DMS53 (cell line): ENCODE measurements at regions not wholly inside any gene's neighbourhood (a gene's known extent, or its start where the extent isn't known, plus 50 kb on each side); places are given as distances from the start of the nearest gene placed in this dataset.

ENCODE experiments used
- DNase-seq: peaks from one replicate; lab custom pipeline; 2025; lab: John Stamatoyannopoulos, UW

DNA sequence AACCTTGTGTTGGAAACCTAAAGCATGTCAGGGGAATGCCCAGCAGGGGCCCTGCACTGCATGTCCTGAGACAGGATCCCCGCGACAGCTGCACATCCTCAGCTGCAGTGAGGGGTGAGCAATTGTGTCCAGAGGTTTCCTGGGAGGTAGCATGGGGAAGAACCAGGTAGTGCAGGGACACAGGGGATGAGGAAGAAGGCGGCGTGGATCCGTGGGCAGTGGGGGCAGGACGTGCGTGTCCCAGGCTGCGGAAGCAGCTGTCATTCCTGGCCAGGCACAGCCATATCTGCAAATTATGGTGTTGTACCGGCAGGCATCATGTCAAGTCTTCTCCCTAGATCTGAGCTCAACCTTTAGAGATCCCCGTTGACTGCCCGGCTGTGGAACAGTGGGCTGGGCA is 238.2 kb upstream of the MYT1L start:
- DNase-seq: no peak

DNA sequence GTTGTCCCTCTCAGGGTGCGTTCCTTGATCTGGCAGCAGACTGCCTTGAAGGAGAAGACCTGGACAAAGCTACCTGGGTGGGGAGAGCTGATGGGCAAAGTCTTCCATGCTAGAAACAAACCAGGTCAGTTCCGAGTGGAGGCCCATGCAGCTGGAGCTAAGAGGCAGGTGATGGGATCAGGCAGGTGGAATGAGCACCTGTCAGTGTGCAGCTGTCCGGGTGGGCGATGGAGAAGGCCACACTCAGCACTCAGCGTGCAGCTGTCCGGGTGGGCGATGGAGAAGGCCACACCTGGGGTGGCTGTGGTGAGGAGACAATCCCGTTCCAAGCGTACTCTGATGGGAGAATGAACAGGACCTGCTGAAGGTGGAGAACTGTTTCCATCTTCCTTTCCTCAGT is 237.3 kb upstream of the MYT1L start:
- DNase-seq: no peak

DNA sequence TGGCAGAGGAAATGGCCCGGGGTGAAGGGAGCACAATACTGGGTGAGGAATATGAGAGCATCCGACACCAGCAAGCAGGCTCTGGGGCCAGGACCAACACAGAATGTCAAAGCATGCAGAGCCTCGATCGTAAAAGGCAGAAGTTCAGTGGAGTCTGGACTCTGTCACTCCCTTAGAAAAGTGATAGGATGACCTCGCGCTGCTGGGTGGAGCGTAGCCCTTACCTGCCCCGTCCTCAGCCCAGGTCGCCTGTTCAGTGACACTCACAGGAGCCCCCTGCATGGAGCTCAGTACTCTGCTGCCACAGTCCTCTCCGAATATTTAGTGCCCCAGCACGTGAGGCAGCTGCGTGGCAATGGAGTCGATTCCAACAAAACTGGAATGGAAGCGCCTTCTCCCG is 236.7 kb upstream of the MYT1L start:
- no peak for DNase-seq

DNA sequence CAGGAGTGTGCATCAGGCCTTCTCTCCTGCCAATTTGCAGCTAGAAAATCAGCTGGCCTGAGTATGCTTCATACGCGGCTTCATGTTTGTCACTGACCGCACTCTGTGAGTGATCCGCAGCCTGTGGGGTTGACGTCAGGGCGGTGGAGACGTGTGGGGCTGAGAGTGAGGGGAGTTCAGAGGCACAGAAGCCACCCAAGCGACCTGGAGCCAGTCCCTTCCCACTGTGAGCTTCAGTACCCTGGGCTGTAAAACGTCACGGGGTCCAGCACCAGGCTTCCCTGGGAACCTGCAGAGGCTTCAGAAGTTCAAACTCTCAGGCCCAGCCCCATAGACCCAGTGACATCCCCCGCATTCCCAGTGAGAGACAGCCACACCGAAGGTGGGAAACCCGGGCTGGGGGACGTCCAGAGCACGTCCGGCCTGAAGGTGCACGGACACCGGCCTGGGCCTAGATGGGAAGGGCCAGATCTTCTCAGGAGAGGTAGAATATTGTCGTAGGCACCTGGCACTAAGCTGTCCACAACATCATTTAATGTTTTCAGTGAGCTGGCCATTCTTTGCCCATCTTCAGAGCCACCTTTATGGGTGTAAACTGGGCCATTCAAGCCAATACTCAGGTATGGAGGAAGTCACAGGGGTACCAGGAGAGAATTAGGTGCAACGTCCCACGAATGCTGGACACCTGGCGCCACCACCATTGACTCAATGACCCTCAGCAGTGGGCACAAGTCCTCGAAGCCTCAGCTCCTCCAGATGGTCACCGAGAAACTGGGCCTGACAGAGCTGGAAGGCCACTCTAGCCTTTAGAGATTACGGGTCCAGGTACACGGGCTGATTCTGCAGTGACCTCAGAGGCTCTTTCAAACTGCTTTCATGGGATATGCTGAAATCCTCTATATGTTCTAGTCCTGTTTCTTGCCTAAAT is 235.6 kb upstream of the MYT1L start:
- DNase-seq: no peak

DNA sequence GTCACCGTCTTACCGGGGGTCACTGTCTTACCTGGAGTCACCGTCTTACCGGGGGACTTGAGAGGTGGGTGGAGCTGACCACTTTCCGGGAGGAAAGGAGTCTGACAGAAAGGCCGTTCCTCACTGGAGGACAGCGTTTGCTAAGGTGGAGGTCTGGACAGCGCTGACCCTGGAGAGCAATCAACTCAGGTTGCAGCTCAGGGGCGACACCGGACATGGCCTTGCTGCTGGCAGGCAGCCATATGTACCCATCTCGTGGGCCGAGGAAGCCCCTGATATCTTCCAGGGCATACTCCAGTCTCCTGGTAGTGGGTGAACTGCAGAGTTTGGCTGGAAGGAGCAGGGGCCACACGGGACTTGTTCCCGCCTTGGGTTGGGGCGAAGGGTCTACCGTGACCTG is 234.6 kb upstream of the MYT1L start:
- no peak for DNase-seq

DNA sequence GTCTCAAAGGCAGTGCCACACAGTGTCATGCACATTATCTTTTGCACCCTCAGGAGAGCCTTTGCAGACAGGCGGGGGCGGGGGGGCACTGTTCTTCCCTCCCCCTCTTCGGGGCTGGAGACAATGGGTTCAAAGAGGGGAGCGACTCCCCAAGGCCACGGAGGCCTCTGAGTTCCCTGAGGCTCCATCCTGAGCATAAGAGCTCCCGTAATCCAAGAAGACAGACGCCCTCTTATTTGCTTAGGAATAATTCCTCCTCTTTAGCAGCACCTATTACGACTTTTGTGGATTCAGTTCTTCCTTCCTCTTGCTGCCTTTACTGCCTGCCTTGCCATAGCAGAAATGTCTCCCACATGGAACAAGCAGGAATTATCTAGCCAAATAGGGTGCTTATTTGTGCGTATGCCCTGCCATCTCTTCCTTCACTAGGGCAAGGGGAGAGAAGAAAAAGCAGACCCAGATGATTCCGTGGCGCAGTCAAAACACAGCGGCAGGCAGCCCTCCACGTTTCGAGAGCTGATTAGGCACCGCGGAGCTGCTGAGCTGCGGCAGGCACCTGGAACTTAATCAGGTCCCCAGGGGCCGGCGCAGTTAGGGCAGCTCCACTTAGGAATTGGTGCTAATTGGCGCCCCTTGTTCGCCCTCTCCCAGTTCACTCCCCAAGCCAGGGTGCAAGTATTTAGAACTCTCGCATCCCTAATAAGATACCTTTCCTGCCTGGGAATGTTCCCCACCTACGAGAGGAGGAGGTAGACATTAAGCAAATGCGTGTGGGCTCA is 233.4 kb upstream of the MYT1L start:
- no peak for DNase-seq

DNA sequence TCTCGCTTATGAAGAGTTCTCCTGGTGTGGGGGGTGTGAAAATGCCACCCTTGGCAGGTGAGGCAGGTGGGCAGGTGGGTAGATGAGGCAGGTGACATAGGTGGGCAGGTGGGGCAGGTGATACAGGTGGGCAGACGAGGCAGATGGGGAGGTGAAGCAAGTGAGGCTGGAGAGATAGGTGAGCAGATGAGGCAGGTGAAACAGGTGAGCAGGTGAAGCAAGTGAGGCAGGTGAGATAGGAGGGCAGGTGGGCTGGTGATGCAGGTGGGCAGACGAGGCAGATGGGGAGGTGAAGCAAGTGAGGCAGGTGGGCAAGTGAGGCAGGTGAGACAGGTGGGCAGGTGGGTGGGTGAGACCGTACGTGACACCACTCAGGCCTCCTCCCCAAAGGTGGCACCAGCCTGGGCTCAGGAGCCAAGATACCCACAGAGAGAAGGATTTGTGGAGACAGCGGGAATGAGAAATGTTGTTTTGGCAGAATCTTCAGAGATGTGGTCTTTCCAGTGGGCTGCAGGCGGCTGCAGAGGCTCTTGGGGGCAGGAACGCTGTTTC is 232.3 kb upstream of the MYT1L start:
- no peak for DNase-seq

DNA sequence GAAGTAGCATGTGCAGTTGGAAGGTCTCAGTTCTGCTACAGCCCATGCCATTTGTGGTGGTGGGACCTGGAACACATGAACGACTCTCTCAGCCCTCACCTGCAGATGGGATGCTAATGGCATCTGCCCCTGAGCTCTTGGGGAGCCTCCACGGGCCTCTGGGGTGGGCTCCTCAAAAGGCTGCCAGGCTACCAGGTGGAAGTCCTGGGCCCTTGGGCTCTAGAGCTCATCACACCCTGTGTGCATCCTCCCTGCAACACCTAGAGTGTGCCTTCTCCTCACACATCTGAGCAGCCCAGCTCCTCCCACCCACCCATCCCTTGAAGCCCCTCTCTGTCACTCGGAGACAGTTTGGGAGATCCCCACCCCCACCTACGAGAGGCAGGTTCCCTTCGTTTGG is 231.8 kb upstream of the MYT1L start:
- no peak for DNase-seq

DNA sequence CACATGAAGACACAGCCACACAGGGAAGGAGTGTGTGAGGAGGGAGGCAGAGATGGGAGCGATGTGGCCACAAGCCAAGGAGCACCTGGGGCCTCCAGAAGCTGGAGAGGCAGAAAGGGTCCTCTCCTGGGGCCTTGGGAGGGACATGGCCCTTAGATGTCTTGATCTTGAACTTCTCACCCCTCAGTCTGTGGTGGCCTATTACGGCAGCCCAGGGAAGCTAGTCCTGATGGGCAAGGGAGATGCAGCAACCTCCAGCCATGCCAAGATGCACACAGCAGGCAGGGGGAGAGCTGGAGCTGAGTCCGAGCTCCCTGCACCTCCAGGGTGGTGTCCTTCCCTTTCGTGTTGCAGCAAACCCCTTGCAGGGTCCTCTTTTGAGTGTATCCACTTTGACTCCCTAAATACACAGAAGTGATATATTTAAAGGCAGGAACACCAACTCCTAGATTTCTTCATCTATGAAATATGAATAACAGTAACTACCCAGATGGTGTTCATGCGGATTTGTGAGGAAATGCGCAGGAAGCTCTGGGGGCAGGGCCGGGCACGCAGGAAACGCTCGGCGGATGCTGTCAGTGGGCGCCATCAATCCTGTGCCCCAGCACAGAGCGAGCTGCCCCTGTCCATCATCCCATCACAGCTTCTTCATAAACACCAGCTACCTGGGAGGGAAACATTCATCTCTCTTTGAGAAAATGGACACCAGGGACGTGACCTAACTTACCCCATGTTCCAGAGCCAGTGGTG is 230.4 kb upstream of the MYT1L start:
- no peak for DNase-seq

DNA sequence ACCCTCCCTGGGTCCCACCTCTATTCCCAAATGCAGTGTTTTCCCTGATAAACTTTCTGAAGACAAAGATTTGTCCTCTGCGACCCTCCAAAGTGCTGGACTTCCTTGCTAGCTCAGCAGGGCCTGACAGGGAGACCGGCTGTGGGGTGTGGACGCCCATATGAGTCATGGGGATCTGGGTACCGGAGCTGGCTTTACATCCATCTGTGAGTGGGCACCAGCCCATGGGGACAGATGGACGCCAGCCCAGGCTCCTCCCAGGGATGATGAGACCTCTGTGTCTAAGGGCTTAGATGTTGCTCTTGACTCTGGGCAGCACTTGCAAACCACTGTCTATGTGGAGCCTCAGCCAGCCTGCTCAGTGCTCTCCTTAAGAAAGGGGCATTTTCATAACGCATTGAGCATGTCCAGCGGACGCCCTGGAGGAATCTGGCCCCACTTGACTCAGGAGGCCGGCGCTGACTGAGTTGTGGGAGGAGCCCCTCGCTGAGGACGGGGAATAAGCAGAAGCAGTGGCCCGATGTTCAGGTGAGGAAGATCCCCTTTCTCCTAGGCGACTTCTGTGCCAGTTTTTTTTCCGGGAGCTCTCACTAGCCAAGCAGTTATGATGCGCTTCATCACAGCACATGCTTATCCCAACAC is 229.4 kb upstream of the MYT1L start:
- DNase-seq: no peak

DNA sequence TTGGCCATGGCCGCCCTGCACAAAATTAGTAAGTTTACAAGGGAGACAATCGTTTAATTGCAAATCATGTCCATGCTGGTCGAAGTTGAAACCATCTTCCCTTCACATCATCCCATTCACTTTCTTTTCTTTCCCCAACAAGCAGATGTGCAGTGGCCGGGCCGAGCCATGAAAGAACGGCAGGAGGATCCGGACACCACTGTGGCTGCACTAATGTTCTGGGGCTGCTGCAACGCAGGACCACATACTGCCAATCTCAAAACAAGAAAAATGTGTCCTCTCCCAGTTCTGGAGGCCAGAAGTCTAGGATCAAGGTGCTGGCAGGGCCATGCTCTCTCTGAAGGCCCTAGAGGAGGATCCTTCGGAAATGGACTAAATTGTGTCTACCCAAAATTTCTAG is 227.4 kb upstream of the MYT1L start:
- no peak for DNase-seq

DNA sequence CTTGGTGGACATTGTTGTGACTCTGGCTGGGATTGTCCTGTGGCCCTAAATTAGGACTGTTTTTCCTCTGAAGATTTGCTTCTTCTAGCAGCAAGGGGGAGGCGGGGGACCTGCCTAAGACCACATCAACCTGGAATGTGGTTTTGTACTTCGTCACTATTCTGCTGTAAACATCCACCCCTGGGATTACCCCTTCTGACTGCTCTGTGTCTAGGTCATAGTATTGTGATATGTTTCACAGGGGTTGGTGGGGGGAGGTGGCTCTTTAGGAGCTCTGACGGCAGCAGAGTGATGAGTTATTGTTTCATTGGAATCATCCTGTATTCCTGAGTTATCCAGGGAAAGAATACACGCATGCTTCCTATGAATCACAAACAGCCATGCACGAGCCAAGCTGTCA is 226.4 kb upstream of the MYT1L start:
- DNase-seq: no peak

DNA sequence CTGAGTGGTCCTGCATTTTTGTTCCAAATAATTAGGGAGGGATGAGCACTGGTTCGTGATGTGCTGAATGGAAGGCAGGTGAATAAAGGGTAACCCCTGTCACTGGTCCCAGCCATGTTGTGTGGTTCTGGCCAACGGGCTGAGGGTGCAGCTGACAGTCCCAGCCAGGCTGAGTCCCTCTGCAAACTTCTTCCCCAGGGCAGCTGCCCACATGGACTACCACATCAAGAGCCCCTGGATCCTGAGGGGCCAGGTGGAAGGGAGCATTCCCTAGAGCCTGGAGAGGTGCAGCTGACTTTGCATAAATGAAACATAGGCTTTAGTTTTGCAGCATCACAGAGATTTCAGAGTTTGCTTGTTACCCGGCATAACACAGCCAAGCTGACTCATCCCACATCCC is 219.8 kb upstream of the MYT1L start:
- no peak for DNase-seq

DNA sequence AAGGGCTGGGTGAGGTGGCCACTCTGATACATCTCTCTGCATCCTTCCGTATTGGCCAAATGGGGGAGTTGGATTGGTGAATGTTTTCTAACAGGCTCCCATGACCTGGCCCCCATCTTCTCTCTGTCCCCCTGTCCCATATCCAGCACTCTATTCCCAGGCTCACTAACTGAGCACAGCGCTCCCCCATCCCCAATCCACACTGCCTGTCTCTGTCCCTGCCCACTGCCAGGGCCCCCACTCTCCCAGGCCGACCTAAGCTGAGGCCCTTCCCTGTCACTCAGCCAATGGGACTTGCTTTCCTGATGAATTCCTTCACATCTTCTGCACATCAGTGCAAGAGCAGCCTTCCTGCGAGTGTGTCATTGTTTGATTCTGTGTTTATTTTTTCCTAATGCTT is 216.8 kb upstream of the MYT1L start:
- no peak for DNase-seq

DNA sequence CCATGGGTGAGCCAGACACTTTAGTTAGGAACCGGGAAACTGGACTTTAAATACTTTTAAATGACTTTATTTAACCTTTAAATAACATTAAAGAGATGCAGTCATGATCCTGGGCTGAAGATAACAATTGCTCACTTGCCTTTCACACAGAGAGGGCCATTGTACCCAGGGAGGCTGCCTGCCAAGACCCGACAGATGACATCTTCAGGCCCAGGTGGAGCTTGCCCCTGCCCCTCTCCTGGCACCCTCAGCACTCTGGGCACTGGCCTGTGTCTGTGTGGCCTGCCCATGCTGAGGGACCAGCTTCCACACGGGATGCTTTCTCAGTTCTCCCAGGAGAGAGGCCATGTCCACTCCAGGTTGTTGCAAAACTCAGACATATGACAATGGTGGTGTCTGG is 216.4 kb upstream of the MYT1L start:
- DNase-seq: no peak

DNA sequence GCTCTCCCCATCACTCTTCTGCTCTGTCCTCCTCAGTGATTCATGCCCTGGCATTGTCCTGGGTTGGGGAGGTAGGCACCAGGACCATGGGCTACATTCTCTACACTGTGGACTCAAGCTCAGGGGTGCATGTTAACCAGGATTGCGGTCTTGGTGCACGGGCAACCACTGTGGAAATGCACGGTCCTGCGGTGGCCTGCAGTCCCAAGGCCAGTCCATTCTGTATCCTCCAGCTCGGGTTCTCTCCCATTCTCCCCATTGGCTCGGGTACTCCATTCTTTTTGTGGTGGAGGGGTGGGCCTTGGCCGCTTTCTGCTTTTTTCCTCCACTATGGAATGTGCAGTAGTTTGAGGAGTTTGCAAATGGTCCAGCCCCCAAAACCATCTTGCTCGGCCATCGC is 215.0 kb upstream of the MYT1L start:
- no peak for DNase-seq

DNA sequence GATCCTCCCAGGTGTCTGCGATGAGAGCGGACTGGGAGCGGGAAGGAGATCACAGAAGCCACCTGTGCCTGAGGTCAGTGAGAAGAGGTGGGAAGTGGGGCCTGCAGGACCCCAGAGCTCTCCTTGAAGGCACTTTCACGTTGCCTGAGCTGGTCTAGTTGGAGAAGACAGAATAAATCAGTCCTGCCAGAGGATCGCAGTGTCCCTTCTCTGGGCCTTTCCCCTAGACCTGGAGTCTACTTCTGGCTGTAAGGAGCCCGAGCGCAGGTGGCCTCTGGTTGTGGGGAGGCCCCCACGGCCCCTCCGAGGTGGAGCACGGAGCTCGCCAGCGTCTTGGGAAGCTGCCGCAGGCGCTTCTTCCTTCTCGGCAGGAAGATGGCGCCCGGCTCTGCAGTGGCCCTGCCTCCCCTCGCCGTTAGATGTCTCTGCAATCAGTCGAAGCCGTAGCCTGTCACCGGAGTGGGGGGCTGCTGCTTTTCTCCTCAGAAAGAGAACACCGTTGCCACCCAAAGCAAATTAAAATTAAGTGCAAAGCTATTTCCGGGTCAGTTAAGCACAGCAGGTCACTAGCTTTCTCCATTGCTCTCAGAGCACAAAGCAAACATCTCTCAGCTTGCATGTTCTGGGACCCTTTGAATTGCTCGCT is 212.0 kb upstream of the MYT1L start:
- no peak for DNase-seq

DNA sequence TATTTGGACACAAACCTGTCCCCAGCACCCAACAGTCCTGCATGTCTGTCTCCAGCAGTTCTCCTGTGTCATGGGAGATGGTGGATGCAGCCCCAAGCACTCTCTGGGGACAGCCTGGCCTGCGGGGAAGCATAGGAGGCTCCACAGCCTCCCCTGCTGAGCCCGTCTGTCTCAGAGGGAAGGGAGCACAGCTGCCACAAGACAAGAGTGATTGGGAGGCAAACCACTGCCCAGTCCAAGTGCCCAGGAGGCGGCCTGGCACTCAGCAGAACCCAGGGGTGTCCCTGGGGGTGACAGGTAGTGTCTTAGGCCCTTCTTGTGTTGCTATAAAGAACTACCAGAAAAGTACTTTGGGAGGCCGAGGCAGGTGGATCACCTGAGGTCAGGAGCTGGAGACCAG is 211.2 kb upstream of the MYT1L start:
- no peak for DNase-seq

DNA sequence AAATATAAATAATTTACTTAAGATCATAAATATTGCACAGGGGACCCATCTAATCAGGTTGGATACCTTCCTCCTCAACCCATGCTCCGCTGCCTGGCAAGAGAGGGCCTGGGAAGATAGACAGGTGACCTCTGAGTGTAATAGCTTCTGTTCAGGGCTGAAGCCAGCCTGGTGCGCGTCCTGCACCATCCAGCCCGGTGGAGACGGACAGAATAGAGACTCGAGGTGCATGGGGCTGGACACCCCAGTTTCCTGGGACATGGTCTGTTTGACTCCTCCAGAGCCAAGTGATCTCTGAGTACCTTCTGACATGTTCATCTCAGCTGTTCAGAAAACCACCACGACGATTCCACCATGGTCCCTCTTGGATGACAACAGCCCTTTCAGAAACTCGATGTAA is 209.3 kb upstream of the MYT1L start:
- DNase-seq: no peak

DNA sequence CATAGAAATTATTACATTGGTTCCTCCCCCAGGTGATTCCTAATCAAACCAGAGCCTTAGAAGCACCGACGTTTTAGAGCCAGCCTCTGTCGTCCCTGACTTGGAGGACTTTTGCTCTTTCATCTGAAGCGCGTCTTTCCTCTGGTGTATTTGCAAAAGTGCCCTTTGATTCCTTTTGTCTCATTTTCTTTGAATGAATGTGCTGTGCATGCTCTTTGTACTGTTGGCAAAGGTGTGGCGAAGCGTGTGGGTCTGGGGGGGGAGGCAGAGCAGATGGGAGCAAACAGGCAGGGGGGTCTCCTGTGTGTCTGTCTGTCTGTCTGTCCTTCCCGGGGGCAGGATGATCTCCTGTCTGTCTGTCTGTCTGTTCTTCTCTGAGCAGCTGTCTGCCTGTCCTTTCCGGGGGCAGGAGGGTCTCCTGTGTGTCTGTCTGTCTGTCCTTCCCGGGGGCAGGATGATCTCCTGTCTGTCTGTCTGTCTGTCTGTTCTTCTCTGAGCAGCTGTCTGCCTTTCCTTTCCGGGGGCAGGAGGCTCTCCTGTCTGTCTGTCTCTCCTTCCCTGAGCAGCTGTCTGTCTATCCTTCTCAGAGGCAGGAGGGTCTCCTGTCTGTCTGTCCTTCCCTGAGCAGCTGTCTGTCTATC is 205.5 kb upstream of the MYT1L start:
- no peak for DNase-seq

DNA sequence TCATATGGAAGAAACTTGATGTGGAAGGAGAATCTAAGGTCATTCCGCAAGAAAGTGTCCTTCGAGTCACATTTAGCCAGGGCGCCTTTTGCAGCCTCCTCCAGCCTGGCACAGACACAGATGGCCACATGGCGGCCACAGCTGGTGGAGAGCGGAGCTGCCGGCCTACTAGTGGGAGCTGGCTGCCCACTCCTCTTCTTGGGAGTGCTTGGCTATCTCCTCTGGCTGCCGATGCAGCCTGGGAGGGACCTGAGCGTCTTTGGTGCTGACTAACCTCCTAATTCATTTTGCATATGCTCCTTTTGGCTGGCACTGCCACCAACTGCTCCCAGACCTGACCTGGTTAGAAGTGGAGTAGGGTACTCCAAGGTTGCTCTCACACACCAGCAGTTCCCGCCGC is 199.3 kb upstream of the MYT1L start:
- no peak for DNase-seq
